Neuron (in vitro differentiated cells): ENCODE measurements at regions not wholly inside any gene's neighbourhood (a gene's known extent, or its start where the extent isn't known, plus 50 kb on each side); places are given as distances from the start of the nearest gene placed in this dataset.
"Not testable (repeated sequence)": the region's sequence is repeated elsewhere in the genome, so short reads cannot be mapped to it uniquely, and the experiment has no call there.

ENCODE experiments used
- H2AFZ ChIP-seq: one replicate; pipeline ENCODE4 v1.6.1; 2013; ENCODE audit warnings: low read depth, mild to moderate bottlenecking, inconsistent platforms, low read length, moderate library complexity
- H3K27me3 ChIP-seq: one replicate; pipeline ENCODE4 v1.6.1; 2013; ENCODE audit warnings: low read length; ENCODE audit not compliant: insufficient read depth
- H3K36me3 ChIP-seq: one replicate; pipeline ENCODE4 v1.6.1; 2013; ENCODE audit warnings: low read length; ENCODE audit not compliant: insufficient read depth
- H3K4me1 ChIP-seq: one replicate; pipeline ENCODE4 v1.6.1; 2013; ENCODE audit warnings: low read length; ENCODE audit not compliant: insufficient read depth
- H3K4me3 ChIP-seq: 2 replicates; pipeline ENCODE4 v1.5.1; 2013; ENCODE audit warnings: mild to moderate bottlenecking, low read length, moderate library complexity
- H3K9me3 ChIP-seq: one replicate; pipeline ENCODE4 v1.6.1; 2013; ENCODE audit warnings: low read length

DNA sequence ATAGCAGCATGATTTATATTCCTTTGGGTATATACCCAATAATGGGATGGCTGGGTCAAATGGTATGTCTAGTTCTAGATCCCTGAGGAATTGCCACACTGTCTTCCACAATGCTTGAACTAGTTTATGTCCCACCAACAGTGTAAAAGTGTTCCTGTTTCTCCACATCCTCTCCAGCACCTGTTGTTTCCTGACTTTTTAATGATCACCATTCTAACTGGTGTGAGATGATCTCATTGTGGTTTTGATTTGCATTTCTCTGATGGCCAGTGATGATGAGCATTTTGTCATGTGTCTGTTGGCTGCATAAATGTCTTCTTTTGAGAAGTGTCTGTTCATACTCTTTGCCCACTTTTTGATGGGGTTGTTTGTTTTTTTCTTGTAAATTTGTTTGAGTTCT is 54.0 kb upstream of the GPR89A start:
- not testable (repeated sequence) for H3K4me3 ChIP-seq, H3K27me3 ChIP-seq, H2AFZ ChIP-seq, H3K36me3 ChIP-seq, H3K9me3 ChIP-seq, H3K4me1 ChIP-seq

DNA sequence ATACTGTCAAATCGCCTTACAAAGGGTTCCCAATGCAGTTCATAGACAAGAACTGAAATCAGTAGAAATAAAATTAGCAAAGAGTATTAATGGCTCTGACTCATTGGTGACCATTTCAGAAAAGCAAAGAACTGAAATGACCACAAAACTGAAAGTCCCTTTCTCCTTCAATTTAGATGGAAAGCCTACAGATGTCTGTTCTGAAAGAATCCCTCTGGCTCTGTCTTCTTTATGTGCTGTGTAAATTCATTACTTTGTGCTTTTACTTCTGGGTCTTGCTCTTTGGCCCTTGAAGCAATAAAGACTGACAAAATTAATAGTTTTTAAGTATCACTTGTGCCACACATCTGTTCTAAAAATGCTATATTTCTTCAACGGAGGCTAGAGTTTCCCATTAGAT is 62.7 kb upstream of the GPR89A start:
- Histone ChIP-seq H3K27me3 (no peaks in the 10 kb centered on the region), H3K9me3 (no peaks in the 10 kb centered on the region), H3K36me3 (no peaks in the 10 kb centered on the region), H3K4me3 (no peak overlapping the region), H2AFZ (no peak overlapping the region), H3K4me1 (no peaks in the 10 kb centered on the region)

DNA sequence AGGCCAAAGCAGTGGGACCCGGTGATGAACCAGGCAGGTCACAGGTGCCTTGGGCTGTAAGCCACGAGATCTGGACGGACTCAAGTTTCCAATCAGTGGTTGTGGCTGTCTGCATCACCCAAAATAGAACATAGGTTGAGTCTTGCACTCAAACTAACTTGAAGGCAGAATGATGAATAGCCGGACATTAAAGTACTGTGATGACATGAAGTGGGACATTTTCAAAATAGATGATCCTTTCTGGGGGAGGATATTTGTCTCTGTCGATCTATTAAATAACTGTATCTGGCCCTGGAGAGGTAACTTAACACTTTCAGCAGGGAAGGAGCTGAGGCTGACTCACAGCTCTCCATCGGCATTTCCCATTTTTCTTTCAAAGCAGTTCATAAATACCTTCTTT is 66.1 kb upstream of the GPR89A start:
- not testable (repeated sequence) for H3K4me1 ChIP-seq, H3K36me3 ChIP-seq, H3K27me3 ChIP-seq, H2AFZ ChIP-seq, H3K9me3 ChIP-seq, H3K4me3 ChIP-seq

DNA sequence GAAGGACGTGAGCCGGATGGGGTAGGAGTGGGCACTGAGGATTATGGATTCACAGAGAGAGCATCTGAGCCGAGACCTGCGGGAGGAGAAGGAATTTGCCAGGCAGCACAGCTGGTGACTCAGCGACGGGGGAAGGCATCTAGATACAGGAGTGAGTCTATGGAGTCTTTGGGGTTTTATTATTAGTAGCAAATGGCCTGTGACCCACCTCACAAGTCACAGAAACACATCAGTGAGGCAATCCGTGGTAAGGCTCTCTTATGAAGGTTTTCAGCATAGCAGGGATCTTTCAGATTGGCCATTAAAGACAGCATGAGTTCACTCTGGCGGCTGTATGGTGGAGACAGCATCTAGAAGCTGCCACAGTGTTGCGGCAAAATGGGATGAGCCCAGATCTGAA is 66.5 kb upstream of the GPR89A start:
- H3K4me3 ChIP-seq, H3K27me3 ChIP-seq, H3K36me3 ChIP-seq, H3K4me1 ChIP-seq, H3K9me3 ChIP-seq, H2AFZ ChIP-seq: not testable (repeated sequence)

DNA sequence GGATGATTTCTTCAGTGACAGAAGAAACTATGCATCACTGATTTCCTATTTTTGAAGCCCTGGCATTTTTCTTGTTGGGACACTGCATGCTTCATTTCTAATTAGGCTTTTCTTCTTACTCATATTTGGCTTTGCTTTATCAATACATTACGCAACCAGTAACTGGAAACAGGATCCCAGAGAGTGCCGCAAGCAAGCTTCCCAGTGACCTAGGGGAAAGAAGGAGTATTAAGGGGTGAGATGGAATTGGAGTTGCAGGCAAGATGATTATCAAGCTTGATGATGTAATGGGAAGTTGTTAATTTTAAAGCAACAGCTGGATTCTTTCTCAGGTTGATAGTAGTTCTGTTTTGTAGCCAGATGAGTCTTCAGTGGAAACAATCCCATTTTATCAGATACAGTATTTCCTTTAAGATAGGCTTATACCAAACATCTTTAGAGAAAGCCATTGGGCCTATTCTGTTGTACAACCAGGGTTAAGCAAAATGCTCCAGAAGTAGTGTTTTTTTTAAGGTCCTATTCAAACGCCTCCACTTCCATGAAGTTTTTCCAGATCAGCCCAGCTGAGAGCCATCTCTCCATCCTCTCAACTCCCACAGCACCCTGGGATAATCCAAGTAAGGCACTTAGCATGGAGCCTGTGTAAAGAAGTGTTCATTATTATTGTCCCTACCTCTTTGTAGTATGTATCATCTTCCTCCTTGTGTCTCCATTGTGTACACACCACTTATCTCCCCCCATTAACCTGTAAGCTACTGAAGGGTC is 69.5 kb upstream of the GPR89A start:
- not testable (repeated sequence) for H3K4me1 ChIP-seq, H3K4me3 ChIP-seq, H3K36me3 ChIP-seq, H3K9me3 ChIP-seq, H3K27me3 ChIP-seq, H2AFZ ChIP-seq

DNA sequence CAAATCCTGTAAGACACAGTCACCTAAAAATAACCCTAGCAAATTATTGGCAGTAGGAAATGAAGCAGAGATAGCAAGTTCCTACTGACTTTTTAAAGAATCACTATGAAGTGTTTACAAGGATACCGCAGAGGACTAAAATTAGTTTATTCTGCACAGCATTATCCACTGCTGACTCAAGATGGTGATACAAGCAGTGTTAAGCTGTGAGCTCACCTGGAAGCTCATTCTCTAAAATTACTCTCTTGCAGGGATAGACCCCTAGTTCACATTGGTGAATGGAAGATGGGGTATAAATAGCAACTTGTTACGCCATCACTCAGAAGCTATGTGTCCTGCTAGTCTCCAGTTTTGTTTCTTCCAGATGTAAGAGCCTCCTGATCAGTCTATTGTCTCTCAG is 70.8 kb upstream of the GPR89A start:
- H3K27me3 ChIP-seq, H3K9me3 ChIP-seq, H3K36me3 ChIP-seq, H3K4me1 ChIP-seq, H2AFZ ChIP-seq, H3K4me3 ChIP-seq: not testable (repeated sequence)

DNA sequence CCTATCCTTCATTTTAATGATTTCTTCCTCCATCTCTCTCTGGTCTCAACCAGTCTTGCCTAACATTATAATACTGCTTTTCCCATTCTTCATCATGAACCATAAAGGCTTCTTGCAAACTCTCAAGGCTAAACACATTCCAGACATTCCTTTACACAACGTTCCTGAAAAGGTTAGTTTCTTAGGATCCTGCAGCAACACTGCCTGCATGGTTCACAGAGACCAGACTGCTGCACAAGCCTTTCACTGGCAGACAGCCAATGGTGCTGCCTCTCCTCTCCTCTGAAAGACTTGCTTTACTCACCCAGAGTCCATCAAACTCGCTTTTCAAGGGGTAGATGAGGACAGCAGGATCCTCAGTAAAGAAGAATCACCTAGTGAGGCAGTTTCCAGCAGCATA is 72.3 kb upstream of the GPR89A start:
- not testable (repeated sequence) for H3K27me3 ChIP-seq, H3K9me3 ChIP-seq, H3K4me1 ChIP-seq, H2AFZ ChIP-seq, H3K36me3 ChIP-seq, H3K4me3 ChIP-seq

DNA sequence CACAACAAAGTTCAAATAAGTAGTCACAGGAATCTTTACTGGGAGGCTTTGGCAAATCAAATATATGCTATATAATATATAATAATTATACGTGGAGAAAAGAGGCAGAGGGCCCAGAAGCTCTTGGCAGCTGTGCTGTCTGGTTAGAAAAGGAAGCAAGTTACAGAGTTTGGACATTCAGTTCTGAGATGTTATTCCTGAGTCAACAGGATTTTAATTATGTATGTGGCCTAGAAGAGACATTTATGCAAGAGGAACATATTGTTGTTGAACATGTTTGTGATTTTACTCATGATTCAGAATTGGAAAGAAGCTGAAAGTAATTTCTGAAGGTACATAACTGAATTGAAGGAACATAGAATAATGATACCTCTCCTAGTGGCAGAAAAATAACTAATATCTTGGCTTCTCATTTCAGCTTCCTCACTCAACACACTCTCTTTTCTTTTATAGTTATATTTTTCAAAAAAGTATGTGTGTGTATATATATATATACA is 79.7 kb upstream of the GPR89A start:
- H3K36me3 ChIP-seq, H3K9me3 ChIP-seq, H3K27me3 ChIP-seq, H3K4me1 ChIP-seq, H3K4me3 ChIP-seq, H2AFZ ChIP-seq: not testable (repeated sequence)

DNA sequence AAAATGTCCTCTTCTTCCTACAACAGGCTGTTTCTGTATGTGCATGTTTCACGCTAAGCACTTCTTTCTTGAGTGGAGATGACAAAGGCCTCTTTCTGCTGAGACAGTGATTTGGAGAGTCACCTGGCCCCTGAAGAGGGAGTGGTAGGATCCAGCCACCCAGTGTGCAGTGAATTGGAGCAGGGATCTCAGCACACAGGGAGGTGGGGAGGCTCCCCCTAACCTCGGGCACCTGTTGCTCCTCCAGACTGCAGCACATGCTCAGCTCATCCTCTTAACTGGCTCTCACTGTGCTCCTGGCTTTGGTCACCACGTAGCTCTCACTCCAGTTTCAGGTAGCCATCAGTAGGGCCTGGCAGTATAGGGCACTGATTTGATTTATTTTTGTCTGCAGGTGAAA is 87.6 kb upstream of the GPR89A start:
- H3K4me1 ChIP-seq, H3K9me3 ChIP-seq, H3K36me3 ChIP-seq: not testable (repeated sequence)

DNA sequence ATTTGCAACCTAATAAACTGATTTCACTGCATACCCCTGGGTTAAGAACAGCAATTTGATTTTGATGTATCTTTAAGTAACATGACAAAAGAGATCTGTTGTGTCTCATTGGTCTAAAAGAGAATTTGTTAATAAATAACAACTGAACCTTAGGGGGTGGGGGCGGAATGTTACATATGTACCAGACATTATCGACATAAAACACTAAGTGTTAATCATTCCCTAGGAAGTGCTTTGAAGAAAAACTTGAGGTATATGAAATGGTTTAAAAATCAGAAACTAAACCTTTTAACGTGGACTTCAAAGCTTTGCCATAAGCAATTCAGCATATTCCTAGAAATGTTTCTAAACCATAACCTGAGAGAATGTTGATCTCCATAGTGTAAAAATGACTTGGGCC is 88.5 kb upstream of the GPR89A start:
- H2AFZ ChIP-seq, H3K9me3 ChIP-seq, H3K4me1 ChIP-seq, H3K27me3 ChIP-seq, H3K4me3 ChIP-seq, H3K36me3 ChIP-seq: not testable (repeated sequence)

More for the DNA sequence above, 87.6 kb upstream of the GPR89A start:
- not testable (repeated sequence) for H2AFZ ChIP-seq, H3K27me3 ChIP-seq, H3K4me3 ChIP-seq

DNA sequence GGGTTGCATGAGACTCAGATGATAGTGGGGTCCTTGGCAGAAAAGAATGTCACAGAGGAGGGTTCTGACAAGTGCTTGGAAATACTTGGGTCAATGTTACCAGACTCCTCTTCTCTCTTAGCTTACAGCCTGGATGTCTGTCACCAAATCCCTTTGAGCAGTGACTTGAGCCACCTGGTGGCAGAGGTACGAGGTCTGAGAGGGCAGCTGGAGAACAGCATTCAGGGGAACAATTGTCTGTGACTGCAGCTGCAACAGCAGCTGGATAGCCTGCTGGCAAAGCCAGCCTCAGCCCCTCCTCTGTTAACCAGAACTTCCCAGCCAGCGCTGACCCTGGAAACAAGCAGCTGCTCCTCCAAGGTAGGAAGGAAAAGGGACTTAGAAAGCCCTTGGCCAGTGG is 87.6 kb upstream of the NBPF20 start:
- not testable (repeated sequence) for H3K4me1 ChIP-seq, H3K9me3 ChIP-seq, H3K4me3 ChIP-seq, H2AFZ ChIP-seq, H3K36me3 ChIP-seq, H3K27me3 ChIP-seq

DNA sequence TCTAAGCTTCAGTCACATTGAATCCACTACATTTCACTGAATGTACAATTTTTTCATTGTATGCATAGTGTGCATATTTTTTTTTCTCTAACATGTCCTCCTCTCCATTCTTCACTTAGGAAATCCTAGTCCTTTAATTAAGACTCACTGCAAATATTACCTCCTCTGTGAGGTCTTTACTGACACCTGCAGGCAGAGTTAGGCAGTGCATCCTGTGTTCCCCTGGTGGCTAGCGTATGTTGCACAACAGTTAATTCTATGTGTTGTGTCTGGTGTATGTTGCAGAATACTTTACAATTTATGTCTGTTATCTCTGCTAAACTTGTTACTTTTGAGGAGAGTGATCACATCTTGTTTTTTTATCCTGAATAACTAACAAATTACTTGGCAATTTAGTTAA is 82.7 kb upstream of the NBPF20 start:
- H3K36me3 ChIP-seq, H3K4me3 ChIP-seq, H2AFZ ChIP-seq, H3K4me1 ChIP-seq, H3K9me3 ChIP-seq, H3K27me3 ChIP-seq: not testable (repeated sequence)

DNA sequence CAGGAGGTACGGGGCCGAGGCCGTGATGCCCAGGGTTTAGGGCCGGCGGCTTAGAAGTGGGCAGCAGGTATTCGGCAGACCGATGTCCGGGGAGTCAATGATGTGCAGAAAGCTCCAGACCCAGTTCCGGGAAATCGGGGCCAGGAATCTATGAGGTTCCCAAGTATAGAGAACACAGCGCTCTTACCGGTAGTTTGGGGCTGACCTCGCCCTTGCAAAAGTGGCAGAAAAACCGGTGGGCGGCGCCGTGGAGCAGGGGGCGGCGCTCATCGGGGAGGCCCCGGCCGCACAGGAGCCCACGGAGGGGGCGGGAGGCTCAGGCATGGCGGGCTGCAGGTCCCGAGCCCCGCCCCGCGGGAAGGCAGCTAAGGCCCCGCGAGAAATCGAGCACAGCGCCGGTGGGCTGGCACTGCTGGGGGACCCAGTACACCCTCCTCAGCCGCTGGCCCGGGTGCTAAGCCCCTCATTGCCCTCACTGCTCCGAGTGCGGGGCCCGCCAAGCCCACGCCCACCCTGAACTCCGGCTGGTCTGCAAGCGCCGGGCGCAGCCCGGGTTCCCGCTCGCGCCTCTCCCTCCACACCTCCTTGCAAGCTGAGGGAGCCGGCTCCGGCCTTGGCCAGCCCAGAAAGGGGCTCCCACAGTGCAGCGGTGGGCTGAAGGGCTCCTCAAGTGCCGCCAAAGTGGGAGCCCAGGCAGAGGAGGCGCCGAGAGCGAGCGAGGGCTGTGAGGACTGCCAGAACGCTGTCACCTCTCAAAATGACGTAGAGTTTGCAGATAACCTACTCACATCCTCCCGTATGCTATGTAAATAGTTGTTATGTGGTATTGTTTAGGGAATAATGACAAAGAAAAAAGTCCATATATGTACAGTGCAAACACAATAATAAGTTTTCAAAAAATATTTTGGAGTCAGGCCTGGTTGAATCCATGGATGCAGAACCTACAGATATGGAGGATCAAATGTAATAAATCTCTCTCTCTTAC is 80.6 kb upstream of the NBPF20 start:
- H3K4me1 ChIP-seq, H3K9me3 ChIP-seq, H3K27me3 ChIP-seq: not testable (repeated sequence)

More for the DNA sequence above, 80.6 kb upstream of the NBPF20 start:
- not testable (repeated sequence) for H2AFZ ChIP-seq, H3K4me3 ChIP-seq, H3K36me3 ChIP-seq
